Upper lobe of left lung (tissue), 4 donors: ENCODE measurements at regions not wholly inside any gene's neighbourhood (a gene's known extent, or its start where the extent isn't known, plus 50 kb on each side); places are given as distances from the start of the nearest gene placed in this dataset.

ENCODE experiments used
- CTCF ChIP-seq, 6 experiments: fragments of 450-650 bp in 4 of 6; fragments of 200-600 bp in 2 of 6; sonication (generic) in 2 of 6; IDR thresholded peaks; one replicate each; pipeline ENCODE4 v1.5.1; 2016 to 2019; ENCODE audit warnings: antibody characterized with exemption in 6 of 6
- EP300 ChIP-seq, 4 donors: sonication (generic); formaldehyde crosslinking; IDR thresholded peaks; one replicate each; pipeline ENCODE4 v1.5.1; 2017; ENCODE audit warnings: antibody characterized with exemption in 4 of 4, control low read depth in 2 of 4

- TF ChIP-seq CTCF (IDR thresholded peaks at IDR 0.05) (no peak), EP300 (IDR thresholded peaks at IDR 0.05) (no peak)
Observed at GRCh38 chr16:86062271-86062965, 163.5 kb downstream of the IRF8 start.
